Activated CD4-positive, alpha-beta memory T cell treated with anti-CD3 and anti-CD28 coated beads, Interleukin-2, amount 10 ng/mL, durations not matched to agents 7 days and 5 days (primary cell): ENCODE measurements at regions not wholly inside any gene's neighbourhood (a gene's known extent, or its start where the extent isn't known, plus 50 kb on each side); places are given as distances from the start of the nearest gene placed in this dataset.
A peak's percentile ranks its signal among the peaks of the same experiment; 100 is the strongest.

ENCODE experiments used
- CTCF ChIA-PET: fragments of 350-600 bp; sonication (Branson Sonifier 250); formaldehyde crosslinking; loops from one replicate; lab custom pipeline; 2021; ENCODE audit warnings: antibody characterized with exemption, inconsistent platforms; lab: Charles Lee
- POLR2A ChIA-PET: fragments of 350-600 bp; sonication (Branson Sonifier 250); formaldehyde crosslinking; loops from one replicate; lab custom pipeline; 2021; ENCODE audit warnings: antibody characterized with exemption; lab: Charles Lee
- DNase-seq: peaks from one replicate; pipeline ENCODE4 v3.0.0-alpha.2; 2020
- H3K27ac Mint-ChIP-seq: one replicate; pipeline ENCODE4 v1.8.0; 2021; ENCODE audit warnings: mild to moderate bottlenecking, mixed read lengths
- H3K27me3 Mint-ChIP-seq: one replicate; pipeline ENCODE4 v1.8.0; 2021; ENCODE audit warnings: mixed read lengths
- H3K36me3 Mint-ChIP-seq: one replicate; pipeline ENCODE4 v1.8.0; 2021; ENCODE audit warnings: low read depth, mixed read lengths
- H3K4me1 Mint-ChIP-seq: one replicate; pipeline ENCODE4 v1.8.0; 2021; ENCODE audit warnings: mixed read lengths
- H3K4me3 Mint-ChIP-seq: one replicate; pipeline ENCODE4 v1.8.0; 2021; ENCODE audit warnings: mild to moderate bottlenecking, mixed read lengths
- H3K9me3 Mint-ChIP-seq: one replicate; pipeline ENCODE4 v1.8.0; 2021; ENCODE audit warnings: mixed read lengths

DNA sequence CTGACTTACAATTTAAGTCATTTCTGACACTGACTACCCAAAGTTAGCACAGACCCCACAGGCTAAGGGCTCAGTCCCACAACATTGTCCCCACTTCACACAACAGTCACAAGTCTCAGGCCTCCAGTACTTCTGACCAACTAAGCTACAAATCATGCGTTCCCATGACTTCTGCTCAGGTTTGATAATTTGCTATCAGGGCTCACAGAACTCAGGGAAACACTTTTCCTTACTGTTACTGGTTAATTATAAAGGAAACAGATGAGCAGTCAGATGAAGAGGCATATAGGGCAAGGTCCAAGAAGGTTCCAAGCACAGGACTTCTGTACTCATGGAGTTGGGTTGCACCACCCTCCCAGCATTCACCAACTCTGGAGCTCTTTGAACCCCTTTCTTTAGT, 151.2 kb upstream of the TNR start:
- Mint-ChIP-seq H3K4me1 (no peaks in the 10 kb centered on the region), H3K9me3 (peaks cover 2% of the 10 kb centered on the region), H3K27ac (no peak overlapping the region), H3K4me3 (no peak overlapping the region), H3K27me3 (no peaks in the 10 kb centered on the region), H3K36me3 (no peaks in the 10 kb centered on the region)
- DNase-seq, result no peak
- ChIA-PET CTCF (interaction anchor here (1.3 kb wide), 1 partner anchor 19 kb away, joined by 3 read pairs; no protein-coding TSS in a partner anchor), POLR2A (no interaction called here)

- Mint-ChIP-seq H3K4me3 (no peak overlapping the region), H3K36me3 (no peaks in the 10 kb centered on the region), H3K27me3 (no peaks in the 10 kb centered on the region), H3K27ac (no peak overlapping the region), H3K9me3 (peaks cover 2% of the 10 kb centered on the region), H3K4me1 (no peaks in the 10 kb centered on the region)
- DNase-seq, result no peak
- CTCF ChIA-PET, result no interaction called here
- POLR2A ChIA-PET, result no interaction called here
Observed at GRCh38 chr1:175893192-175893591, 149.8 kb upstream of the TNR start.

GRCh38 chr1:175892686-175893085, 149.3 kb upstream of the TNR start:
- no peaks in the 10 kb centered on the region for H3K4me1 Mint-ChIP-seq

GRCh38 chr1:175891783-175892309, 148.5 kb upstream of the TNR start:
- no peaks in the 10 kb centered on the region for H3K27me3 Mint-ChIP-seq
- H3K4me1 Mint-ChIP-seq, result no peaks in the 10 kb centered on the region
- H3K4me3 Mint-ChIP-seq, result no peak overlapping the region
- ChIA-PET CTCF (no interaction called here), POLR2A (no interaction called here)
- no peak for DNase-seq
- H3K27ac Mint-ChIP-seq, result no peak overlapping the region
- H3K36me3 Mint-ChIP-seq, result no peaks in the 10 kb centered on the region
- H3K9me3 Mint-ChIP-seq, result peaks cover 2% of the 10 kb centered on the region

More at GRCh38 chr1:175892686-175893085, 149.3 kb upstream of the TNR start:
- Mint-ChIP-seq H3K36me3 (no peaks in the 10 kb centered on the region), H3K27me3 (no peaks in the 10 kb centered on the region), H3K9me3 (peaks cover 2% of the 10 kb centered on the region), H3K4me3 (no peak overlapping the region), H3K27ac (no peak overlapping the region)
- no peak for DNase-seq
- CTCF ChIA-PET, result no interaction called here
- POLR2A ChIA-PET, result no interaction called here

GRCh38 chr1:175890958-175891357, 147.6 kb upstream of the TNR start:
- ChIA-PET CTCF (interaction anchor here (0.7 kb wide), 1 partner anchor 1325 kb away, joined by 3 read pairs; no protein-coding TSS in a partner anchor), POLR2A (no interaction called here)
- Mint-ChIP-seq H3K27me3 (no peaks in the 10 kb centered on the region), H3K27ac (no peak overlapping the region), H3K4me1 (no peaks in the 10 kb centered on the region), H3K36me3 (no peaks in the 10 kb centered on the region), H3K4me3 (no peak overlapping the region), H3K9me3 (peaks cover 2% of the 10 kb centered on the region)
- no peak for DNase-seq

GRCh38 chr1:175889848-175890247, 146.5 kb upstream of the TNR start:
- no peak overlapping the region for H3K4me3 Mint-ChIP-seq
- POLR2A ChIA-PET, result no interaction called here
- no peak overlapping the region for H3K27ac Mint-ChIP-seq
- H3K27me3 Mint-ChIP-seq, result no peaks in the 10 kb centered on the region
- DNase-seq, result no peak
- no peaks in the 10 kb centered on the region for H3K36me3 Mint-ChIP-seq
- no peaks in the 10 kb centered on the region for H3K4me1 Mint-ChIP-seq
- CTCF ChIA-PET, result no interaction called here
- H3K9me3 Mint-ChIP-seq, result no peaks in the 10 kb centered on the region

- no peak overlapping the region for H3K27ac Mint-ChIP-seq
- no peaks in the 10 kb centered on the region for H3K4me1 Mint-ChIP-seq
- H3K27me3 Mint-ChIP-seq, result no peaks in the 10 kb centered on the region
- DNase-seq, result no peak
- H3K36me3 Mint-ChIP-seq, result no peaks in the 10 kb centered on the region
- ChIA-PET POLR2A (no interaction called here), CTCF (no interaction called here)
- H3K4me3 Mint-ChIP-seq, result no peak overlapping the region
- H3K9me3 Mint-ChIP-seq, result no peaks in the 10 kb centered on the region
Observed at GRCh38 chr1:175888996-175889395, 145.6 kb upstream of the TNR start.

GRCh38 chr1:175887981-175888428, 144.6 kb upstream of the TNR start:
- Mint-ChIP-seq H3K4me1 (no peaks in the 10 kb centered on the region), H3K27ac (no peak overlapping the region), H3K27me3 (no peaks in the 10 kb centered on the region), H3K36me3 (no peaks in the 10 kb centered on the region), H3K4me3 (no peak overlapping the region), H3K9me3 (no peaks in the 10 kb centered on the region)
- DNase-seq, result peak; percentile 17
- POLR2A ChIA-PET, result no interaction called here
- CTCF ChIA-PET, result no interaction called here

- ChIA-PET CTCF (no interaction called here), POLR2A (no interaction called here)
- no peak for DNase-seq
- Mint-ChIP-seq H3K4me1 (no peaks in the 10 kb centered on the region), H3K27ac (no peak overlapping the region), H3K9me3 (no peaks in the 10 kb centered on the region), H3K4me3 (no peak overlapping the region), H3K27me3 (no peaks in the 10 kb centered on the region), H3K36me3 (no peaks in the 10 kb centered on the region)
Observed at GRCh38 chr1:175887521-175887920, 144.1 kb upstream of the TNR start.

GRCh38 chr1:175885326-175885725, 141.9 kb upstream of the TNR start:
- H3K4me1 Mint-ChIP-seq, result no peaks in the 10 kb centered on the region
- ChIA-PET POLR2A (no interaction called here), CTCF (no interaction called here)
- no peaks in the 10 kb centered on the region for H3K27me3 Mint-ChIP-seq
- no peaks in the 10 kb centered on the region for H3K36me3 Mint-ChIP-seq
- no peak for DNase-seq
- no peak overlapping the region for H3K4me3 Mint-ChIP-seq
- no peak overlapping the region for H3K27ac Mint-ChIP-seq
- H3K9me3 Mint-ChIP-seq, result no peaks in the 10 kb centered on the region

- H3K36me3 Mint-ChIP-seq, result no peaks in the 10 kb centered on the region
- no peak overlapping the region for H3K27ac Mint-ChIP-seq
- POLR2A ChIA-PET, result no interaction called here
- no peak for DNase-seq
- no peaks in the 10 kb centered on the region for H3K4me1 Mint-ChIP-seq
- no peaks in the 10 kb centered on the region for H3K9me3 Mint-ChIP-seq
- CTCF ChIA-PET, result no interaction called here
- H3K4me3 Mint-ChIP-seq, result no peak overlapping the region
- no peaks in the 10 kb centered on the region for H3K27me3 Mint-ChIP-seq
Observed at GRCh38 chr1:175884369-175884768, 141.0 kb upstream of the TNR start.

GRCh38 chr1:175882192-175882591, 138.8 kb upstream of the TNR start:
- POLR2A ChIA-PET, result no interaction called here
- Mint-ChIP-seq H3K9me3 (no peaks in the 10 kb centered on the region), H3K4me1 (no peaks in the 10 kb centered on the region), H3K27ac (no peak overlapping the region), H3K36me3 (no peaks in the 10 kb centered on the region), H3K4me3 (no peak overlapping the region), H3K27me3 (no peaks in the 10 kb centered on the region)
- no peak for DNase-seq
- CTCF ChIA-PET, result no interaction called here

DNA sequence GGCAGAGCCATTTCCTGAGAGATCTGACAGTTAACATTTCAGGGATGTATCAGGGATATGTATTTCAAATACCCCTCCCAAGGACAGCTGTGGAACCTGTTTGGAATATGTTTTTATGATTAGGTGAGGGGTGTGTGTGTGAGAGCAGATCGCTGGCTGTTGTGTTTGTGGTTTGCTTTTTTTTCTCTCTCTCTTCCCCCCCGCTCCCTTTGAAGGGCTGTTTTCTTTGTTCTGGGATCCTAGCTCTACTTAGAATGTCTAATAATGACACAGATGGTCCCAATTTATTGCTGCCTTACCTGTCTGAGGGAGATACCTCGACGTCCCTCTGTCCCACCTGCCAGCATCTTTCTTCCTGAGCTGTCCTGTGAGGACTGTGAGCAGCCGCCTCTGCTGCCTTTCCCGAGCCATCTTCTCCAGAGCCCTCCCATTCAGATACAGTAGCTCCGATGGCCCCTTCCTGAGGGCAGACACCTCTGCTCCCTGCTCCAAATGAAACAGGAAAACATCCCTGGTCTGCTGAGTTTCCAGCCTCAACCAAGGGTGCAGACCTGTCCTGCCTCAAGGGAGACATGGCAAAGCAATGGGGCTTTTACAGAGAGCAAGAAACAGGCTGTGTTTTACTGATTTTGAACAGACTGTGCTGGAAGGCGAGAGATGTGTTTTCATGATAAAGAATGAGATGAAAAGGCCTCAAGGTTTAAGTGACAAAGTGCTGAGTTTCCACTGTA, 138.0 kb upstream of the TNR start:
- no peaks in the 10 kb centered on the region for H3K27me3 Mint-ChIP-seq
- no peaks in the 10 kb centered on the region for H3K36me3 Mint-ChIP-seq
- H3K4me1 Mint-ChIP-seq, result no peaks in the 10 kb centered on the region
- POLR2A ChIA-PET, result no interaction called here
- H3K9me3 Mint-ChIP-seq, result no peaks in the 10 kb centered on the region
- no peak overlapping the region for H3K27ac Mint-ChIP-seq
- CTCF ChIA-PET, result no interaction called here
- H3K4me3 Mint-ChIP-seq, result no peak overlapping the region
- no peak for DNase-seq

GRCh38 chr1:175878775-175879174, 135.4 kb upstream of the TNR start:
- Mint-ChIP-seq H3K27me3 (no peaks in the 10 kb centered on the region), H3K27ac (no peak overlapping the region), H3K4me3 (no peak overlapping the region), H3K4me1 (no peaks in the 10 kb centered on the region), H3K36me3 (no peaks in the 10 kb centered on the region), H3K9me3 (no peaks in the 10 kb centered on the region)
- no peak for DNase-seq
- ChIA-PET CTCF (no interaction called here), POLR2A (no interaction called here)
